ENCODE measurements at regions not wholly inside any gene's neighbourhood (a gene's known extent, or its start where the extent isn't known, plus 50 kb on each side); places are given as distances from the start of the nearest gene placed in this dataset.

GRCh38 chr3:95277613-95278012 lies 1214.8 kb downstream of the NSUN3 start:
- H3K4me3 ChIP-seq (ENCODE audit: extremely low read depth in 1 of 4, insufficient read depth in 2 of 4, low read depth in 3 of 4, low read length in 4 of 4), result peak overlapping the region in 1 of 4 experiments; percentile 27; a peak in 1 of 8 replicates
- no peak overlapping the region for H2BK12ac ChIP-seq (ENCODE audit: low read depth, low read length)
- no peaks in the 10 kb centered on the region for H3K27me3 ChIP-seq (replicated peaks in 1 of 4; ENCODE audit: control insufficient read depth in 3 of 4, extremely low read depth in 1 of 4, insufficient read depth in 3 of 4, low read length in 3 of 4)
- no peak overlapping the region for H2AFZ ChIP-seq (ENCODE audit: low read length)
- no peaks in the 10 kb centered on the region for H4K20me1 ChIP-seq (replicated peaks in 1 of 2; ENCODE audit: control insufficient read depth in 1 of 2, insufficient read depth in 2 of 2, low read length in 2 of 2)
- H3K18ac ChIP-seq (ENCODE audit: extremely low read depth, low read length), result no peak overlapping the region
- H3K14ac ChIP-seq (ENCODE audit: insufficient read length), result no peak overlapping the region
- H3K79me2 ChIP-seq (ENCODE audit: control insufficient read depth in 1 of 2, insufficient read depth in 2 of 2, low read length in 2 of 2), result no peaks in the 10 kb centered on the region
- no peak overlapping the region for H2BK15ac ChIP-seq (ENCODE audit: low read length)
- CTCF ChIA-PET (ENCODE audit: partially characterized antibody), result no interaction called here
- no peaks in the 10 kb centered on the region; a peak in 1 of 4 replicates for H3K9me3 ChIP-seq (ENCODE audit: insufficient read depth in 2 of 2, low read depth in 1 of 2, low read length in 1 of 2)
- H3K4me2 ChIP-seq (ENCODE audit: insufficient read depth in 1 of 2, low read depth in 2 of 2, low read length in 2 of 2), result peak overlapping the region in 1 of 2 experiments; percentile 39; a peak in 1 of 4 replicates
- H3K4me1 ChIP-seq (replicated peaks in 1 of 4; ENCODE audit: control insufficient read depth in 3 of 4, insufficient read depth in 4 of 4, low read length in 3 of 4), result peaks cover 0 to 5% (median 4%) of the 10 kb centered on the region in 4 experiments; a peak in 2 of 7 replicates
- DNase-seq (ENCODE audit: low read depth in 1 of 2, low spot score in 2 of 2), result no peak
- H3K79me1 ChIP-seq (ENCODE audit: low read depth, low read length), result no peaks in the 10 kb centered on the region
- no peak overlapping the region; the same call in 1 of the 2 replicates for H2AK5ac ChIP-seq (ENCODE audit: low read depth, low read length)
- no peak overlapping the region for H2BK20ac ChIP-seq (ENCODE audit: low read length)
- H2BK5ac ChIP-seq (ENCODE audit: low read depth, low read length), result no peak overlapping the region
- peaks cover 0 to 2% (median 0%) of the 10 kb centered on the region in 4 experiments; a peak in 1 of 8 replicates for H3K36me3 ChIP-seq (ENCODE audit: control insufficient read depth in 2 of 4, insufficient read depth in 4 of 4, low read length in 3 of 4)
- no peak overlapping the region for H3K27ac ChIP-seq (ENCODE audit: low read depth, low read length)
- H2BK120ac ChIP-seq (replicated peaks; ENCODE audit: low read depth, low read length), result peak overlapping the region; percentile 94
- H3K56ac ChIP-seq (replicated peaks; ENCODE audit: insufficient read length, low read depth, low read length), result no peak overlapping the region
- no peak for FAIRE-seq
- no peak overlapping the region for H4K91ac ChIP-seq (replicated peaks; ENCODE audit: insufficient read length, low read length)
- POLR2A ChIA-PET (ENCODE audit: partially characterized antibody), result no interaction called here
- H4K5ac ChIP-seq (ENCODE audit: insufficient read length, low read depth, low read length), result peak overlapping the region; percentile 50
- H3K23ac ChIP-seq (ENCODE audit: insufficient read length), result no peak overlapping the region
- no peaks in the 10 kb centered on the region for H3K23me2 ChIP-seq (ENCODE audit: low read depth, low read length)
- H3K4ac ChIP-seq (replicated peaks; ENCODE audit: insufficient read length, low read depth, low read length), result no peak overlapping the region
- H4K8ac ChIP-seq (ENCODE audit: extremely low read depth, insufficient read depth, low read length), result no peak overlapping the region
- H3K9ac ChIP-seq (replicated peaks in 1 of 4; ENCODE audit: extremely low read depth in 1 of 4, low read depth in 3 of 4, low read length in 3 of 4), result no peak overlapping the region
- 20% methylated on average over 3 of the region's 3 CpGs; no CpG with 5 or more reads in 1 of the 2 experiments for WGBS, 2 experiments (ENCODE audit: extremely low coverage in 1 of 2, insufficient coverage in 1 of 2, insufficient read length in 1 of 2, insufficient replicate concordance in 2 of 2, low coverage in 1 of 2, low lambda C conversion rate in 2 of 2, missing lambda C conversion rate in 1 of 2)
- TF ChIP-seq SP1 (IDR thresholded peaks at IDR 0.05; ENCODE audit: low read depth, low read length) (no peak), SRF (IDR thresholded peaks at IDR 0.05; ENCODE audit: low read depth, low read length) (no peak), PHF8 (conservative IDR thresholded peaks at IDR 0.05; ENCODE audit: low read depth, low read length) (no peak), CBX8 (IDR thresholded peaks at IDR 0.05; ENCODE audit: borderline replicate concordance, low read depth, low read length) (no peak), CHD1 (IDR thresholded peaks at IDR 0.05; ENCODE audit: low read depth, low read length) (no peak), ATF3 (IDR thresholded peaks at IDR 0.05; ENCODE audit: insufficient read depth, low read depth, low read length) (no peak), TBP (IDR thresholded peaks at IDR 0.05; ENCODE audit: low read depth, low read length) (no peak), POLR2AphosphoS5 (IDR thresholded peaks at IDR 0.05; ENCODE audit: low read depth, low read length) (no peak), CTCF (IDR thresholded peaks at IDR 0.05; ENCODE audit: control extremely low read depth in 1 of 3, insufficient read depth in 1 of 3, low read depth in 1 of 3, low read length in 3 of 3) (no peak), GABPA (IDR thresholded peaks at IDR 0.05; ENCODE audit: borderline replicate concordance, insufficient read depth, low read length) (no peak), NRF1 (IDR thresholded peaks at IDR 0.05; ENCODE audit: low read depth, low read length) (no peak), KDM1A (IDR thresholded peaks at IDR 0.05; ENCODE audit: borderline replicate concordance, low read length) (no peak)

Data from H1 (cell line).